ENCODE measurements at regions not wholly inside any gene's neighbourhood (a gene's known extent, or its start where the extent isn't known, plus 50 kb on each side); places are given as distances from the start of the nearest gene placed in this dataset.

- TF ChIP-seq POLR2A (IDR thresholded peaks at IDR 0.05) (no peak), CTCF (IDR thresholded peaks at IDR 0.05) (no peak)
Observed at GRCh38 chr4:1464581-1465171, 58.4 kb upstream of the NKX1-1 start.

All from Peyer's patch (tissue), 4 donors.